OCI-LY3 (cell line): ENCODE measurements at regions not wholly inside any gene's neighbourhood (a gene's known extent, or its start where the extent isn't known, plus 50 kb on each side); places are given as distances from the start of the nearest gene placed in this dataset.

ENCODE experiments used
- H2AFZ ChIP-seq: fragments of 200-600, 300-600 bp; shearing (Covaris generic); 2 replicates; pipeline ENCODE4 v1.6.0; 2014; ENCODE audit warnings: antibody characterized with exemption, low read depth, low read length
- H3K27ac ChIP-seq: fragments of 200-600, 300-600 bp; sonication (generic); 2 replicates; pipeline ENCODE4 v1.5.1; 2014; ENCODE audit warnings: mild to moderate bottlenecking, low read length, moderate library complexity, mixed read lengths
- H3K27me3 ChIP-seq: fragments of 200-600, 300-600 bp; sonication (generic); 2 replicates; pipeline ENCODE4 v1.6.1; 2014; ENCODE audit warnings: low read depth, low read length, mixed read lengths
- H3K36me3 ChIP-seq: fragments of 200-600, 300-600 bp; sonication (generic); replicated peaks from 2 replicates; pipeline ENCODE3; 2014; ENCODE audit warnings: low read depth, low read length, mixed read lengths
- H3K4me1 ChIP-seq: fragments of 300-600, 200-600 bp; sonication (generic); 2 replicates; pipeline ENCODE4 v1.6.1; 2014; ENCODE audit warnings: low read length, mixed read lengths
- H3K4me2 ChIP-seq: fragments of 200-600, 300-600 bp; sonication (generic); 2 replicates; pipeline ENCODE4 v1.6.1; 2014; ENCODE audit warnings: low read length, mixed read lengths
- H3K4me3 ChIP-seq: fragments of 300-600, 200-600 bp; sonication (generic); 2 replicates; pipeline ENCODE4 v1.5.1; 2014; ENCODE audit warnings: antibody characterized with exemption, mild to moderate bottlenecking, low read length, moderate library complexity
- H3K79me2 ChIP-seq: fragments of 300-600, 200-600 bp; shearing (Covaris generic); 2 replicates; pipeline ENCODE4 v1.6.1; 2014; ENCODE audit warnings: mild to moderate bottlenecking, low read length, mixed read lengths
- H3K9ac ChIP-seq: fragments of 300-600, 200-600 bp; shearing (Covaris generic); 2 replicates; pipeline ENCODE4 v1.6.0; 2014; ENCODE audit warnings: mild to moderate bottlenecking, low read length, moderate library complexity
- H3K9me3 ChIP-seq: fragments of 200-600, 300-600 bp; shearing (Covaris generic); 2 replicates; pipeline ENCODE4 v1.6.1; 2014; ENCODE audit warnings: low read length, mixed read lengths; ENCODE audit not compliant: insufficient read depth
- H4K20me1 ChIP-seq: fragments of 200-600, 300-600 bp; sonication (generic); 2 replicates; pipeline ENCODE4 v1.6.1; 2016; ENCODE audit warnings: low read length, mixed read lengths; ENCODE audit not compliant: insufficient read depth
- CTCF ChIP-seq: fragments of 200-600, 300-600 bp; sonication (generic); IDR thresholded peaks from 2 replicates; pipeline ENCODE4 v1.5.1; 2014; ENCODE audit warnings: antibody characterized with exemption, low read length, low read depth
- EZH2phosphoT487 ChIP-seq: fragments of 200-600 bp; shearing (Covaris generic); IDR thresholded peaks from 2 replicates; pipeline ENCODE4 v1.6.1; 2018; ENCODE audit warnings: antibody characterized with exemption, mixed run types, low read depth

DNA sequence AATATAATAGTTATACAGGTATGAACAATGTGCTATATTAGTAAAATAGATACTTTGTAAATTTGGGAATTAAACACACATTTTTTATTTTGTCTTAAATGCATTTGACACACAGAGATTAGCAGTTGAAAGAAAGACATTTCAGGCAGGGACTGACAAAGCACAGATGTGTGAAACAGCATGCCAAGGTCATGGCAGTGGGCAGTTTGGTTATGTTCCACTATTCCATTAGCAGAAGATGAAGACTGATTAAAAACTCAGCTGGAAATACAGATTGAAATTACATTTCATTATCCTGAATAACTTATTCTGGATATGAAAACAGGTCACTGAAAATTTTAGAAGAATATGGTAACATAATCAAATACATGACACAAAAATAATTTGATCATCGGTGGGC lies 669.8 kb upstream of the LRFN5 start:
- H3K9ac ChIP-seq, result no peak overlapping the region
- TF ChIP-seq CTCF (no peak), EZH2phosphoT487 (no peak)
- no peak overlapping the region for H2AFZ ChIP-seq
- H4K20me1 ChIP-seq, result no peaks in the 10 kb centered on the region
- H3K79me2 ChIP-seq, result no peaks in the 10 kb centered on the region
- no peaks in the 10 kb centered on the region for H3K36me3 ChIP-seq
- H3K9me3 ChIP-seq, result no peaks in the 10 kb centered on the region
- no peak overlapping the region for H3K27ac ChIP-seq
- no peak overlapping the region for H3K4me3 ChIP-seq
- H3K4me2 ChIP-seq, result no peak overlapping the region
- H3K27me3 ChIP-seq, result no peaks in the 10 kb centered on the region
- no peaks in the 10 kb centered on the region for H3K4me1 ChIP-seq

DNA sequence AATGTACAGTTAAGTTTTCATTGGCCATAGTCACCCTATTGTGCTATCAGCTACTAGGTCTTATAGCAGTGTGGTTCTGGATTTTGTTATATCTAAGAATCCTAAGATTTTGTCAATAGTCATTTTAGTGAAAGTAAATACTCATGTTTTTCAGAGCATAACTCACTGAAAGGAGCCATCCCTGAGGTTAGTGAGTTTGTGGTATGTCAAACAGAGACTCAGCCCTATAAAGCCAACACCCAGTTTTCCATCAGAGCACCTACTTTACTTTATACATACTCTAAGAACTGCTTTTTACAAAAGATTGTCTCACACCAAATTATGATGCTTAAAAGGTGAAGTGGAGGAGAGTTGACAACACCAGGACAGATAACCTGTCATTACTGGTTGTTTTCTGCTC lies 686.3 kb upstream of the LRFN5 start:
- Histone ChIP-seq H3K27me3 (no peaks in the 10 kb centered on the region), H3K36me3 (no peaks in the 10 kb centered on the region), H3K79me2 (no peaks in the 10 kb centered on the region), H4K20me1 (no peaks in the 10 kb centered on the region), H2AFZ (no peak overlapping the region), H3K4me1 (no peaks in the 10 kb centered on the region), H3K27ac (no peak overlapping the region), H3K9ac (no peak overlapping the region), H3K9me3 (no peaks in the 10 kb centered on the region), H3K4me2 (no peak overlapping the region), H3K4me3 (no peak overlapping the region)
- TF ChIP-seq EZH2phosphoT487 (no peak), CTCF (no peak)

DNA sequence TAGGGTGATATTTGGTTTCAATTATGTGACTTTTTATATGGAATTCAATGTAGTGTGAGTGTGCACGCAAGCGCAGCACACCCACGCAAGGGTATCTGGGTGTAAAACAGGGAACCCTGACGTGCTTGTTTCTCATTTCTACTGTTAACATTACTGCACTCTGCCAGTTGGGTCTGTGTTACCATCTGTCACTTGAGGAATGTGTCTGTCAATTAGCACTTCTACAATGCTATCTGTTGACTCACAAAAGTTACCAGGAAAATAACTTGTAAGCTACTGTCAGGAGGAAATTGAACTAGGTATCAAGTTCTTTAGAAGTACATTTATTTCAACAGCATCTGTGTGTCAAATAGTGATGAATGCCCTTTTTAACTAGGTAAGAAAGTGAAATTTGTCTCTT lies 695.5 kb upstream of the LRFN5 start:
- Histone ChIP-seq H3K9me3 (no peaks in the 10 kb centered on the region), H3K4me1 (no peaks in the 10 kb centered on the region), H3K27ac (no peak overlapping the region), H4K20me1 (no peaks in the 10 kb centered on the region), H3K9ac (no peak overlapping the region), H3K36me3 (no peaks in the 10 kb centered on the region), H3K4me3 (no peak overlapping the region), H2AFZ (no peak overlapping the region), H3K27me3 (no peaks in the 10 kb centered on the region), H3K79me2 (no peaks in the 10 kb centered on the region), H3K4me2 (no peak overlapping the region)
- TF ChIP-seq CTCF, result no peak
- TF ChIP-seq EZH2phosphoT487, result no peak

DNA sequence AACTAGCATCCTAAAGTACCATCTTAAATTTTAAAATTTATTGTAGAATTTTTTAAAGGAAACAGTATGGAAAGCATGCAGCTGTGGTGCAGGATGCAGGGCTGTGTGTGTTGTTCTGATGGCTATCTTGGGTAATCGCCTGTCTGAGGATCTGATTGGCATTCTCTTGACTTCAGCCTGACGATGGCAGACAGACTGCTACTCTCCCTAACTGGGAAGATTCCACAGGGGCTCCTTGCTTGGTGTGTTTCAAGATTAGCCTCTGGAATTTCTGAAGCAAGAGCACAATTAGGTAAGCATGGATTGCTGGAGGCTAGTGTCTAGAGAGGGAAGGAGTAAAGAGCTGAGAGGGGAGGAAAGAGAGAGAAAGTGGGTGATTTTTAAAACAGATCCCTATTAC lies 696.8 kb upstream of the LRFN5 start:
- H2AFZ ChIP-seq, result no peak overlapping the region
- H3K4me1 ChIP-seq, result no peaks in the 10 kb centered on the region
- H4K20me1 ChIP-seq, result no peaks in the 10 kb centered on the region
- H3K4me3 ChIP-seq, result no peak overlapping the region
- no peak overlapping the region for H3K9ac ChIP-seq
- TF ChIP-seq CTCF, result no peak
- TF ChIP-seq EZH2phosphoT487, result no peak
- no peaks in the 10 kb centered on the region for H3K27me3 ChIP-seq
- no peaks in the 10 kb centered on the region for H3K36me3 ChIP-seq
- H3K9me3 ChIP-seq, result no peaks in the 10 kb centered on the region
- no peaks in the 10 kb centered on the region for H3K79me2 ChIP-seq
- H3K4me2 ChIP-seq, result no peak overlapping the region
- no peak overlapping the region for H3K27ac ChIP-seq
